ENCODE measurements at regions not wholly inside any gene's neighbourhood (a gene's known extent, or its start where the extent isn't known, plus 50 kb on each side); places are given as distances from the start of the nearest gene placed in this dataset.

DNA sequence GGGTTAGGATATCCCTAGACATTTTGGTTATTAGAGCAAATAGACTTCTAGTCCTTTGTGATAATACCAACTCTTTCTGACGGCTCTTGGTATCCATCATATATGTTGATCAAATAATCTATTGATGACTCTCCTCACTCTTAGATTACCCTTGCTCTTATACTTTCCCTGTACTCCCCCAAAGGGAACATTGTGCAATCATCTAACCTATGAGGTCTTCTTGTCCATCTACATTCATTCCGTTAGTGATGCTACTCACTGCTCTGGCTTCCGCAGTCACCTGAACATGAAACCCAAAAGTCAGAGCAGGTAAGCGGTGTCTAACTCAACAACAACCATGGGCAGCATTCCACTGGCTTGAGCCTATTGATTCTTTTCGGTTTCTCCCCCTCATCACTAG lies 223.7 kb upstream of the SALL1 start:
- H3K9me3 Mint-ChIP-seq: peaks cover 0 to 4% of the 10 kb centered on the region in 2 donors
- no peaks in the 10 kb centered on the region for H3K4me1 Mint-ChIP-seq
- intact Hi-C loops (cut with micrococcal nuclease): no loop called here
- no peaks in the 10 kb centered on the region for H3K36me3 Mint-ChIP-seq
- no peaks in the 10 kb centered on the region for H3K9me3 ChIP-seq (ENCODE audit: control insufficient read depth, insufficient read depth, low read length)
- WGBS (ENCODE audit: insufficient coverage): 92% methylated on average over 4 of the region's 5 CpGs
- H3K36me3 ChIP-seq (ENCODE audit: control insufficient read depth, insufficient read depth, low read length): no peaks in the 10 kb centered on the region
- H3K4me3 Mint-ChIP-seq: no peak overlapping the region
- no peak overlapping the region for H3K27ac Mint-ChIP-seq
- no peak overlapping the region for H3K4me3 ChIP-seq (ENCODE audit: low read length)
- ATAC-seq (no peak), DNase-seq (no peak)
- no peak overlapping the region for H3K27ac ChIP-seq (ENCODE audit: low read length)
- H3K27me3 Mint-ChIP-seq (ENCODE audit: low read depth in 2 of 2): no peaks in the 10 kb centered on the region
- no peaks in the 10 kb centered on the region for H3K27me3 ChIP-seq (ENCODE audit: control insufficient read depth, insufficient read depth, low read length)
- no peaks in the 10 kb centered on the region for H3K4me1 ChIP-seq (ENCODE audit: control insufficient read depth, insufficient read depth, low read length)
- TF ChIP-seq, protein P1, sequence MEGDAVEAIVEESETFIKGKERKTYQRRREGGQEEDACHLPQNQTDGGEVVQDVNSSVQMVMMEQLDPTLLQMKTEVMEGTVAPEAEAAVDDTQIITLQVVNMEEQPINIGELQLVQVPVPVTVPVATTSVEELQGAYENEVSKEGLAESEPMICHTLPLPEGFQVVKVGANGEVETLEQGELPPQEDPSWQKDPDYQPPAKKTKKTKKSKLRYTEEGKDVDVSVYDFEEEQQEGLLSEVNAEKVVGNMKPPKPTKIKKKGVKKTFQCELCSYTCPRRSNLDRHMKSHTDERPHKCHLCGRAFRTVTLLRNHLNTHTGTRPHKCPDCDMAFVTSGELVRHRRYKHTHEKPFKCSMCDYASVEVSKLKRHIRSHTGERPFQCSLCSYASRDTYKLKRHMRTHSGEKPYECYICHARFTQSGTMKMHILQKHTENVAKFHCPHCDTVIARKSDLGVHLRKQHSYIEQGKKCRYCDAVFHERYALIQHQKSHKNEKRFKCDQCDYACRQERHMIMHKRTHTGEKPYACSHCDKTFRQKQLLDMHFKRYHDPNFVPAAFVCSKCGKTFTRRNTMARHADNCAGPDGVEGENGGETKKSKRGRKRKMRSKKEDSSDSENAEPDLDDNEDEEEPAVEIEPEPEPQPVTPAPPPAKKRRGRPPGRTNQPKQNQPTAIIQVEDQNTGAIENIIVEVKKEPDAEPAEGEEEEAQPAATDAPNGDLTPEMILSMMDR (IDR thresholded peaks at IDR 0.05): no peak

- WGBS (ENCODE audit: insufficient coverage): 67% methylated on average over 2 of the region's 2 CpGs
- TF ChIP-seq, protein P1 (IDR thresholded peaks at IDR 0.05): no peak
- no peak for ATAC-seq
- H3K9me3 Mint-ChIP-seq: peaks cover 0 to 5% of the 10 kb centered on the region in 2 donors
- no peaks in the 10 kb centered on the region for H3K36me3 ChIP-seq (ENCODE audit: control insufficient read depth, insufficient read depth, low read length)
- H3K9me3 ChIP-seq (ENCODE audit: control insufficient read depth, insufficient read depth, low read length): no peaks in the 10 kb centered on the region
- H3K4me1 ChIP-seq (ENCODE audit: control insufficient read depth, insufficient read depth, low read length): no peaks in the 10 kb centered on the region
- H3K27me3 ChIP-seq (ENCODE audit: control insufficient read depth, insufficient read depth, low read length): no peaks in the 10 kb centered on the region
- intact Hi-C loops (cut with micrococcal nuclease): no loop called here
- no peaks in the 10 kb centered on the region for H3K27me3 Mint-ChIP-seq (ENCODE audit: low read depth in 2 of 2)
- H3K27ac ChIP-seq (ENCODE audit: low read length): no peak overlapping the region
- H3K4me1 Mint-ChIP-seq: no peaks in the 10 kb centered on the region
- H3K27ac Mint-ChIP-seq: no peak overlapping the region
- H3K4me3 Mint-ChIP-seq: no peak overlapping the region
- no peaks in the 10 kb centered on the region for H3K36me3 Mint-ChIP-seq
- DNase-seq: no peak
- no peak overlapping the region for H3K4me3 ChIP-seq (ENCODE audit: low read length)
Observed at GRCh38 chr16:51374346-51374745, 223.3 kb upstream of the SALL1 start.

- Histone ChIP-seq H3K4me1 (ENCODE audit: control insufficient read depth, insufficient read depth, low read length) (no peaks in the 10 kb centered on the region), H3K36me3 (ENCODE audit: control insufficient read depth, insufficient read depth, low read length) (no peaks in the 10 kb centered on the region), H3K9me3 (ENCODE audit: control insufficient read depth, insufficient read depth, low read length) (no peaks in the 10 kb centered on the region), H3K4me3 (ENCODE audit: low read length) (no peak overlapping the region), H3K27me3 (ENCODE audit: control insufficient read depth, insufficient read depth, low read length) (no peaks in the 10 kb centered on the region), H3K27ac (ENCODE audit: low read length) (no peak overlapping the region)
- H3K4me1 Mint-ChIP-seq: no peaks in the 10 kb centered on the region
- no peak for DNase-seq
- ATAC-seq: no peak
- peaks cover 0 to 2% of the 10 kb centered on the region in 2 donors for H3K27me3 Mint-ChIP-seq (ENCODE audit: low read depth in 2 of 2)
- H3K36me3 Mint-ChIP-seq: no peaks in the 10 kb centered on the region
- WGBS (ENCODE audit: insufficient coverage): 100% methylated on average over 1 of the region's 2 CpGs
- H3K9me3 Mint-ChIP-seq: peaks cover 3 to 9% of the 10 kb centered on the region in 2 donors
- intact Hi-C loops (cut with micrococcal nuclease): no loop called here
- no peak overlapping the region for H3K27ac Mint-ChIP-seq
- no peak overlapping the region for H3K4me3 Mint-ChIP-seq
- TF ChIP-seq, protein P1 (IDR thresholded peaks at IDR 0.05): no peak
Observed at GRCh38 chr16:51365715-51366114, 214.6 kb upstream of the SALL1 start.

DNA sequence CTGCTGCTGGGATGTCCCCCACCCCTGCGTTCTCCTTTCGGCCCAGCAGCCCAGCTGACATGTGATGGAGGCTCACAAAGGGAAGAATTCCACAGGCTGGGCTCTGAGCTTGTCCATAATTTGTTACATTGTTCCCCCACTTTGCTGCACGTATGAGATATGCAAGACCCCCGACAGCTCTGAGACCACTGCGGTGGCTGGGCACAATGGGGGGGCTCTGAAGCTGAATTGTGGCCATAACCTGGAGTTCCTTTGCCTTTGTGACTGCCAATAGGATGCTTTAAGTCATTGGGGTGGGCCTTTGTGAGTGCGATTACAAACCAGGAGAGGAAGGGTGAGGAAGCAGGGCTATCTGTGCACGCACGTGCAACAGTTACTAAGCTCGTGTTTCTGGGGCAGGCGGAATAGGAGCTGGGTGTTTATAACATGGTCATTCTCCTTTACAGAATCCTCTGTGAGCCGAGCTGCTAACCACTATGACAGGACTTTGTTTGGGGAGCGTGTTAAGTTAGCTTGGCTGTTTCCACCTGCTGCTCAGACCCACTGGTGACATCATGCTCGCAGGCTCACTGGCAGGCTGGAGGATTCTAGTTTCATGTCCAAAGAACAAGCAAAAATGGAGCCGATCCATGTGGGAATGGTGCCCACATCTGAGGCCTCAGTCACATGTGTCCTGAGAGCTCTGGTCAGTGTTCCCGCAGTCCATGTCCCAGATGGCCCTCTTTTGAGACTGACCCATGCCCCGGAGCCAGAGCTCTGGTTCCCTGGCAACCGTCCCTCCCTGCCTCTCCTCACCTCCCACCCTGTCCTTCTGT lies 208.3 kb upstream of the SALL1 start:
- H3K4me1 Mint-ChIP-seq: no peaks in the 10 kb centered on the region

More for the DNA sequence above, 208.3 kb upstream of the SALL1 start:
- Mint-ChIP-seq H3K27ac (no peak overlapping the region), H3K9me3 (peaks cover 0 to 3% of the 10 kb centered on the region in 2 donors), H3K27me3 (ENCODE audit: low read depth in 2 of 2) (peaks cover 0 to 2% of the 10 kb centered on the region in 2 donors), H3K36me3 (no peaks in the 10 kb centered on the region), H3K4me3 (no peak overlapping the region)
- no peak for ATAC-seq
- Histone ChIP-seq H3K36me3 (ENCODE audit: control insufficient read depth, insufficient read depth, low read length) (no peaks in the 10 kb centered on the region), H3K9me3 (ENCODE audit: control insufficient read depth, insufficient read depth, low read length) (no peaks in the 10 kb centered on the region), H3K27me3 (ENCODE audit: control insufficient read depth, insufficient read depth, low read length) (no peaks in the 10 kb centered on the region), H3K27ac (ENCODE audit: low read length) (no peak overlapping the region), H3K4me3 (ENCODE audit: low read length) (no peak overlapping the region), H3K4me1 (ENCODE audit: control insufficient read depth, insufficient read depth, low read length) (no peaks in the 10 kb centered on the region)
- no peak for DNase-seq
- intact Hi-C loops (cut with micrococcal nuclease): no loop called here
- TF ChIP-seq, protein P1 (IDR thresholded peaks at IDR 0.05): no peak
- whole genome bisulfite sequencing (ENCODE audit: insufficient coverage): 76% methylated on average over 17 of the region's 17 CpGs
